ENCODE measurements at regions not wholly inside any gene's neighbourhood (a gene's known extent, or its start where the extent isn't known, plus 50 kb on each side); places are given as distances from the start of the nearest gene placed in this dataset.

DNA sequence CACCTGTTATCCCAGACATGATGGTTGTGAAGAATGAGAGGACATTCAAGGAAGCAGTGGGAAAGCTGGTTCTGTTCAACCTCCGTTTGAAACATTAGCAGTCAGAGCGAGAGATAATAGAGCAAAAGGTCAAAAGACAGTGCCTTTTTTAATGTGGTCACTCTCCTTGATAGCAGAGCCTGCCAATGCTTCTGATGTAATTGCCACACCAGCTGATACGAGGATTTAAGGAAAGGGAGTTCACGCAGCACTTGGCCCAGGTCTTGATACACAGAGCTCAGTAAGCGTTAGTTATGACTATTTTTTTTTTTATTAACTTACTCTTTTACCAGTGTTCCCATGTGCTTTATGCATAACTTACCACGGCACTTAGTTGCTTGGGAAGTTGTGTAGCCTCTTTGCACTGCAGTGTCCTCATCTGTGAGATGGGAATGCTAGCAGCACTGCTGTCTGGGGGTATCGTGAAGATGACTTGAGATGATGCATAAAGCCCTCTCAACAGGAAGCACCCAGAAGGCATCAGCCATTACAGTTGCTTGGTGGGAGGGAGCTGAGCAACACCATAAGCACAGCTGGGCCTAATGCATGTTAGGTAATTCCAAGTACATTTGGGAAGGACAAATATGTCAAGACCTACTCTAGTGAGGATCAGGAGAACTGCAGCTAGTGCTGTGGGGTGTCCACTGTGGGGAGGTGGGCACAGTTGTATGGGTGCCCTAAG is 123.3 kb upstream of the RASGRP1 start:
- TF ChIP-seq, protein P1, sequence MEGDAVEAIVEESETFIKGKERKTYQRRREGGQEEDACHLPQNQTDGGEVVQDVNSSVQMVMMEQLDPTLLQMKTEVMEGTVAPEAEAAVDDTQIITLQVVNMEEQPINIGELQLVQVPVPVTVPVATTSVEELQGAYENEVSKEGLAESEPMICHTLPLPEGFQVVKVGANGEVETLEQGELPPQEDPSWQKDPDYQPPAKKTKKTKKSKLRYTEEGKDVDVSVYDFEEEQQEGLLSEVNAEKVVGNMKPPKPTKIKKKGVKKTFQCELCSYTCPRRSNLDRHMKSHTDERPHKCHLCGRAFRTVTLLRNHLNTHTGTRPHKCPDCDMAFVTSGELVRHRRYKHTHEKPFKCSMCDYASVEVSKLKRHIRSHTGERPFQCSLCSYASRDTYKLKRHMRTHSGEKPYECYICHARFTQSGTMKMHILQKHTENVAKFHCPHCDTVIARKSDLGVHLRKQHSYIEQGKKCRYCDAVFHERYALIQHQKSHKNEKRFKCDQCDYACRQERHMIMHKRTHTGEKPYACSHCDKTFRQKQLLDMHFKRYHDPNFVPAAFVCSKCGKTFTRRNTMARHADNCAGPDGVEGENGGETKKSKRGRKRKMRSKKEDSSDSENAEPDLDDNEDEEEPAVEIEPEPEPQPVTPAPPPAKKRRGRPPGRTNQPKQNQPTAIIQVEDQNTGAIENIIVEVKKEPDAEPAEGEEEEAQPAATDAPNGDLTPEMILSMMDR (IDR thresholded peaks at IDR 0.05; ENCODE audit: insufficient read depth, low read depth, low read length): no peak
- TF ChIP-seq EZH2 (IDR thresholded peaks at IDR 0.05; ENCODE audit: insufficient read depth, low read length): no peak
